GM18502 (cell line): ENCODE measurements at regions not wholly inside any gene's neighbourhood (a gene's known extent, or its start where the extent isn't known, plus 50 kb on each side); places are given as distances from the start of the nearest gene placed in this dataset.
A peak's percentile ranks its signal among the peaks of the same experiment; 100 is the strongest.

Experiments
- ATAC-seq: cut with Tn5 transposase; IDR thresholded peaks from one replicate; pipeline ENCODE4 v1.9.1; 2021; ENCODE audit warnings: mild to moderate bottlenecking; ENCODE audit not compliant: unreplicated experiment, poor library complexity

DNA sequence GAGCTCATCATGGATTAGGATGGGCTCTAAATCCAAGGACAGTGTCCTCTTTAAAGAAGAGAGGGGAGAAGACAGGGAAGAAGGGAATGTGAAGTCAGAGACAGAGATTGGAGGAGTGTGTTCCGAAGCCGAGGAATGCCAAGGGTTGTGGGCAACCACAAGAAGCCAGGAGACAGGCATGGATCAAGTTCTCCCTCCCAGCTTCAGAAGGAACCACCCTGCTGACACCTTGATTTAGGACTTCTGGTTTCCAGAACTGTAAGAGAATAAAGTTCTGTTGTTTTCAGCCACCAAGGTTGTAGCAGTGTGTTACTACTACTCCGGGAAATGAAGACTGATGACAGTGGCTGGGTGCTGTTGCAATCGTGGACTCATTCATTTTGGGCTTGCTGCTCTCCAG, 120.1 kb downstream of the RPS12 start:
- no peak for ATAC-seq

DNA sequence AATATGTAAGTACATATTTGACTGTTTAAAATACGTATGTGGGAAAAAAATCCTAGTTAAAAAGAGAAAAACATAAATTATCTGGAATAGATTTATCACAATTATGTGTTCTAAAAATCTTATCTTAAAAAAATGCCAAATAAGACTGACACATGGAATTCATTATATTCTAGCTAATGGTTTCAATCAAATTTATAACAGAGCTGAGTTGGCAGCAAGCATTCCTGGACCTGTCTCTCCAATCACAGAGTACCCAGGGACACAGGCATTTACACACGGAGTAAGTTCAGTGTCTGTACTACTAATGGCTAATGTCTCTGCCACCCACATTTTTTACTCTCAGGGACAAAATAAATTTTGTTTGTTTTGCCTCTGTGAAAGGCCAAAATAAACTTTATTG, 122.3 kb downstream of the RPS12 start:
- no peak for ATAC-seq

DNA sequence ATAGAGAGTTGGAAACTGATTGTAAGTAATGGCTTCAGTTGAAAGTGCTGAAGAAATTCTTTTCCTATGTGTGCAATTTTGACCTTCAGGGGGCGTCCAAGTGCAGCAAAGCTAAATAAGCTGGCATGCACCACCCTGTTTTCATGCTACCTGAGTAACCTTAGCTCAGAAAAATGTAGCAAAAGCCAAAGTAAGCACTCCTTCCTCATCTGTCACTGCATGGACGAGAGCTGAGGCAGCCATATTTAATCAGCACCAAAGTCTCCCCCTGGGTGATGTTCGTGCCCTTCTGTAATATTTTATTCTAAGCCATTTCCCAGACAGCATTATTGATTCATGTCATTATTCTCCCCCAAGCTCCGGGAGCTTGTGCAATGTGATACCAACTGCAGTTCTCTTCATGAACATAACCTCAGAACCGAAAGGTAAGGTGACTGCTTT, 123.1 kb downstream of the RPS12 start:
- ATAC-seq = no peak

DNA sequence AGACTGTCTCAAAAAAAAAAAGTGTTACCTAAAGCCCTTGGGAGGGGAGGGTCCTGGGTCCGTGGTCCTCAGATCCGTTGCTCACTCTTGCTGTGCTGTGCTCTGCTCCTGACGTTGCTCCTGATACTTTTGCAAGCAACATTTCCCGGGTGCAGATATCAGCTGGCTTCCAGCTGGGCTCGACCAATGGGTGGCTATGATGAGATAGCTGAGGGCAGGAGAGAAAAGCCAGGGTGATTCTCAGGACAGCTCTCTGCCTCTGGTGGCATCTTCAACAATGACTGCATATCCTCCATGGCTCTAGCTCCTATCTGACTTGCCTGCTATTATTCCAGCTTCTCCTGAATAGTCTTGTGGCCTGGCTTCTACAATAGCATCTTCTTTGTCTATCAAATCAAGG, 134.5 kb downstream of the RPS12 start:
- no peak for ATAC-seq

DNA sequence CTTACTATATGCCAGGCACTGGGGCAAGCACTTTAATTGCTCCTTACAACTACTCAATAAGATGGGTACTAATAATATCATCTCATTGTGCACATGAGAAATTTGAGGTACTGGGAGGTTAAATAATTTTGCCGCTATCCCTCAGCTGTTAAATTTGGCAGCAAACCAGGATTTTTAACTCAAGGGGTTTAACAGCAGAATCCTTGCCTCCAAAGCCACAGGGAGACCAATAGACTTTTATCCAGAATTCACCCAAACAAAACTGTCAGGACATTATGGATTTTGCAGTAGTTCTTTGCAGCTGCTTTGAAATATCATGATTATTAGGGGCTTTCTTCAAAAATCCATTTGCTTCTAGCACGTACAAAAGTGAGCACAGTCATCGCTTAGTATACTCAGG, 136.2 kb downstream of the RPS12 start:
- no peak for ATAC-seq

DNA sequence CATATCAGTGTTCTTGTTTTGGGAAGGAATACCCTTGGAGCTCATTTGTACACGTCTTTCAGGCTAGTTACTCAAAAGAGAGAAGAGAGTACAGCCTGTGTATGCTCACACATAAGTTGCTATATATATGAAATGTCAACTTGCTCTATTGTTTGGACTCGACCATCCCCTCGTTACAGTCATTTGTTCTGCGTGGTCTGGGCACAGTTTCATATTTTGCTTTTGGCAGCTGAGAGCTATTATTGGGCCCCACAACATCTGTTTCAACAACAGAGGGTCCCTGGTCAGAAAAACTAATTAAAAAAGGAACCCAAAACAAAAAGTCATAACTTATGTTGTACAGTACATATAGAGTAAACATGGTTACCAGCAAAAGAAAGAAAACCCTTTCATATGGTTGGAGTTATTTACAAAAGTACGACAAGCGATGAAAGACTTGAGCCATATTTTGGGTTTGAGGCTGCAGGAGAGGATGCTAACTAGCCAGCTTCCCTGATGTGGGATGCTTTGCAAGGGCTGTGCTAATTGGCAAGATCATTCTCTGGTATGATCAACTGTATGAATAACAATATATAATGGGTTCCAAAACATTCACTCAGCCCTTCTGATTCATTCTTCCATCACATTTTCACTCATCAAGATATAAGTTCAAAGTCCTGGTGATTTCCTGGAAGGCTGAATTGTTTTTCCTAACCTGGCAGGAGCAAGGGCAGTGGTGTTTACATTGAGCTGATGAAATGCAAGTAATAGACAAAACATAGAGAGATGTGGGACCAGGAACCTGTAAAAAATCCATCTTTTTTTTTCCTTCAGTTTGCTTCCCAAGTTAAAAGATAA, 137.9 kb downstream of the RPS12 start:
- no peak for ATAC-seq

DNA sequence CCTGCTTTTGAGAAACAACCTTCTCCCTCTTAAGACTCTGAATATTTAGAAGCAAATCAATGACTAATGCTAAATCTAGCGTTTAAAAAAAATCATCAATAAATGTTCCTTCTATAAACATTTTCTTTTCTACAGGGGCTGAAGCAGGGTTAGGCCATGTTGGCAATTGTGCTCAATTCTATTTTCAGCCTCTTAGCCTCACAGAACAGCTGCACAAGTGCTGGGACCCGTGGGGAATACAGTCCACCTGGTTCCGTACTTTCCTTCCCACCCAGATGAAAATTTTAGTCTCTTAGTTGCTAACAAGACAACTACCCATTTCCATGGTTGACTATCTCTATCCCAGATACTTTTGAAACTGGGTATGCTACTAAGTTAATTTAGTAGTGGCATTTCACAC, 138.6 kb downstream of the RPS12 start:
- no peak for ATAC-seq

DNA sequence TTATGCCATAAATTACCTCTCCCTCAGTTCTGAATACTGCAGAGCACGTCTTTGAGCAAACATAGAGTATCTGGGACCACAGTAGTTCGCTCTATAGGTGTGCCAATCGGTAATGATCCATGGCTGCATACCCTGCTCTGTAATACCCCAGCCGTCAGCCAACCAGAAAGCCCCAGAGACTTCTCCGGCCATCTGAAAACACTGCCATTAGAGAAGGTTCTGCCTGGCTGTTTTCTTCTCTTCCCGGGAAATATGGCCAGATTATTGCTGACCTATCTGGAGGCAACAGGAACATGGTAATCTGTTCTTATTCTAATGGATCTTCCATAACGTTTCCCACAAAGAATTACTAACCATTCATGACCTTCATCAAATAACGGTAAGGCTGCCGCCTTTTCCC, 139.9 kb downstream of the RPS12 start:
- no peak for ATAC-seq

DNA sequence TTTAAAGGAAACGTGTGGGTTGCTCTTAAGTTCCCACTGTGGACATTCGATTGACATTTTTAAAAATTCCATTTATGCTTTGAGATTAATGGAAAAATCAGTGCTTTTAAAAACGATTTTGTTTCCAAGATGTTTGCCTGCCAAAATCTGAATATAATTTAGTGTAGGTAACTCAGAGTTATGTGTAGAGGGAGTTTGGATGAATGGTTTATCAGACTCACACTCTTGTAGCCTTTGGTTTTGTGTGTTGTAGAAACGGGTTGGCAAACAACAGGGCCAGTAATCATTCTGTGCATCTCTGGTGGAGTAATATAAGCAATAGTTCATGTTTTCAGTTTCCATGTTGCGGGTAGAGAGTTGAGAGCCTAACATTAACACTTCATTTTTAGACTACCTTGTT, 140.6 kb downstream of the RPS12 start:
- ATAC-seq = no peak

DNA sequence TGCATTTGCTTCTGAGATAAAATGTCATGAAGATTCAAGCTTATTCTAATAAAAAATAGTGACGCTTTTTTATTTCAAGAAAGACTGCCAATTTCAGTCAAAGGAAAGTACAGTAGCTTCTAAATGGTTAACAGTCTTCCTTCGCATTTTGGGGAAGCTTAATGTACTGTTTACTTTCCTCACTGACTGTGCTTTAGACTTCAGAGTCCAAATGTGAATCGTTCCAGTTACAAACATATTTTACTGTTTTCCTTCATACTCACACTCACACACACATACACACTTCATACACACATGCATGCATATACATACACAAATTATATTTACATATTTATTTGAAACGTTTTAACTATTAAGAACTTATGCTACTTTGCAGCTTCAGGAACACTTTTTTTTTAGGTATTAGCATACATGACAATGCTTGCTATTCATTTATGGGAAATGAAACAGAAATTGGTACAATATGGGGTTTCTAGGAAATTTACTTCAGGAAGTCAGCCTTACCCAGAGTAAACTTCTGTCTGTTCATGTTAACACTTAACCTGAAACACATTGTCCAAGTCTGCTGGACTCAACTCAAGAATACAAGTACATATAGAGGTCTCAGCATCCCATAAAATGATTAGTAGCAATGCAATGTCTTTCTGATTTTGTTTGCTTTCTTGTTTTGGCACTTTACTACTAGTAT, 145.4 kb downstream of the RPS12 start:
- no peak for ATAC-seq

DNA sequence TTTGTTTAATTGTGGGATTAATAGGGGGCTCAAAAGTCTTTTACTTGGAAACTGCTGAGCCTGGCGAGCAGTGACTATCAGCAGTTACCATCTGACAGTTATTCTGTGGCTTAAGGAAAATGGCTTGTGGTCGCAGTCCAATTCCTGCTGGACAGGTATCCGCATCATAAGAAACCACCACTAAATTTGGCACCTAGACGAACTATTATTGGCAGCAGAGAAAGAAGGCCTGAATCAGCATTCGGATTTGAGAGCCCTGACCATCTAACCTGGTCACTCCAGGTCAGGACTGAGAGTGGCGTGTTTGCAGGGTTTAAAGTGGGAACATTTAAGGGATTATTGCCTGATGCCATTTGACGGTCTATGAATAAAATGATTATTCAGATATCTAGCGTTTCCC, 146.4 kb downstream of the RPS12 start:
- no peak for ATAC-seq

DNA sequence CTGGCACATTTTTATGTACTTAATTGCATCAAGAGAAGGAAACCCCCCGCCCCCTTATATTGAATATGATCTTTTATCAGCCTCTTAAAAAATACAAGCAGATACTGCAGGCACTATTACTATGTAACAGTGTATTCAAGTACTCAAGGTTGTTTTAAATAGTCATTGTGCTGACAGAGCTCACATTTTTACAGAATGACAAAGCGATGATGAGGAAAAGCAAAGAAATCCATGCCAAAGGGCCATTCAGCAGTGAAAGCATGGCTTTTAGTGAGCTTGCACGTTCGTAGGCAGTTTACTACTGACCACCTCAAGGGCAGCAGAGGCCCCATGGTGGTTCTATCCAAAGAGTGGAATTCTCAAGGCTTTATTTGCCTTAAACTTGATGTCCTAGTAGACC, 146.8 kb downstream of the RPS12 start:
- ATAC-seq = no peak

DNA sequence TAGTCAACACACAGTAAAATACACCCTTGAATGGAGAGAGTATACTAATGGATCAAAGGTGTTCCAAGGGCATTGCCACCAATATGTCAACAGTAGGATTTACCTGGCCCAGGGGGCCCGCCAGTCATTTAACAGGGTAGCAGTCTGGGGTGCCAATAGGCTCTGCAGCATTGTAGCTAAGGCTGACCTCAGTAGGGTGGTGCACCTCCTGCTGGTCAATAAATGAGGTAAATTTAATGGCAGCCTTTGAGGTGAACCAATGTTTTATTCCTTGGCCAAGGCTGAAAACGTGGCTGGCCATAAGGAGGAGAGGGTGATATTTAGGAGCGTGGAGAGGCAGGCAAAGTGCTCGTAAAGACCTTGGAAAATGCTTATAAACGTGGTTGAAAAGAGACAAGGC, 147.2 kb downstream of the RPS12 start:
- peak; percentile 31 for ATAC-seq

DNA sequence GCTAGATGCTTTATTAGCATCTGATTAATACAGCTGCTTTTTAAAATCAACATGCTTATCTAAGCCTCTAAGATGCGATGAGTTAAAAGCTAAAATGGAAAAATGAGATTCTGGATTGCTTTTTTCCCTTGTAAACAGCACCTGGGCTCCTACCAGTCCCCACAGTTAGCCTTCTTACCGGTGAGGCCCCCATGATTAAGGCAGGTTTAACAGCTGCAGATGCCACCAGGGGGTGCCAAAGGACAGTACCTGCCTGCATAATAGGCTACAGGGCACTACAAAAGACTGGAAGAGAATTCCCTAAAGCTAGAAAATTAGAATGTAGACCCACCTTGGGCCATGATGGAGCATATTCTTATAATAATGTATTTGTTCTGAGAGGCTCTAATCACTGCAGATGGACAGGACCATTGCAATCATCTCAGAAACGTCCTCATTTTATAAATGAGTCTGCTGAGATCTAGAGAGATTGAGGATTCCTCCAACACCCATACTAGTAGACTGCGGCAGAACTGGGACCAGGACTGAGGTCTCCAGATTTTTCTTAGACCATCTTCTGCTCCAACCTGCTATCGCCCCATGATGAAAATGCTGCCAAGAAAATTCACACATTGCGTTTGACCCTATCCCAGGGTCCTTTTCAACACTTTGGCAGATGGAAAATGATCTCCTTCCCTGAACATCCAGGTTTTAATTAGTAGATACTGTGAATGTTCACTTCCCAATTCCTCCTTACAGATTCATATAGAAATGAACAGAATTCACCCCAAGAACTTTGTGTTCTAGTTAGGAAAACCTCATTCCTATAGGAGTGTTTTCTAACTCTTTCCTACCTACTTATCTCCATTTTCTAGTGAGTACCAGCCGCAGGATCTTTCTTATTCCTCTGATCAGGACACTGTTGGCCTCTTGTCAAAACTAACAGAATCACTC, 148.8 kb downstream of the RPS12 start:
- peak; percentile 84 for ATAC-seq

DNA sequence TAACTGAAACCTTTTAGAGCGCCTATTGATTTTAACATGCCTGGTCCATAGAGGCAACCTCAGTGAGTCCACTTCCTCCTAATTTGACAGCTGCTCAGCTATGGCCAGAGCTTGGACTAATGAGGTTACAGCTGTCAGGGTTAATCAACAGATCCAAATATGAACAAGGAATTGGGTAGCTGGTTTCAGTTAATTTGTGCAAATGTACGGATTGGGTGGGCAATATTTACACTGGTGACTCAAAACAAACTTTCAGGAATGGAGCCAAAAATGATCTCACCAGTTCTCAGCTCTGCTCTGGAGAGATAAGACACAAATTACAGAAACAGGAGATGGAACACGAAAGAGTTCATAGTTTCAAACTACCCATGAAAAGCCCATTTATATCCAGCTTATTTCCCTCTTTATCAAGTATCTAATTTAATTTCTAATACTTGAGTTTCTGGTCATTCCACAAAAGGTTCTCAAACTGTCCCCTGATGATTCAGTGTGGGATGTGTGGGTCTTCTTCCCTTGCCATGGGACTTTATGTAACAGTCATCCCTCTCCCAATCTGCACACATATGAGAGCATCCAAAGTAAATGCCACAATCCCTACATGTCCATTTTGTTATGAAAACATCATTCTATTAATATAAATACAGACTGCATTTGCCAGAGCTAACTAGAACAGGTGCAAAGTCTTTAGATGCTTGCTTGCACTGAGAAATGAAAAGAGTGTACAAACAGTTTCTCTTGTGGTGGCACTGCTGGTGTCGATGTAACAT, 149.9 kb downstream of the RPS12 start:
- peak; percentile 42 for ATAC-seq

DNA sequence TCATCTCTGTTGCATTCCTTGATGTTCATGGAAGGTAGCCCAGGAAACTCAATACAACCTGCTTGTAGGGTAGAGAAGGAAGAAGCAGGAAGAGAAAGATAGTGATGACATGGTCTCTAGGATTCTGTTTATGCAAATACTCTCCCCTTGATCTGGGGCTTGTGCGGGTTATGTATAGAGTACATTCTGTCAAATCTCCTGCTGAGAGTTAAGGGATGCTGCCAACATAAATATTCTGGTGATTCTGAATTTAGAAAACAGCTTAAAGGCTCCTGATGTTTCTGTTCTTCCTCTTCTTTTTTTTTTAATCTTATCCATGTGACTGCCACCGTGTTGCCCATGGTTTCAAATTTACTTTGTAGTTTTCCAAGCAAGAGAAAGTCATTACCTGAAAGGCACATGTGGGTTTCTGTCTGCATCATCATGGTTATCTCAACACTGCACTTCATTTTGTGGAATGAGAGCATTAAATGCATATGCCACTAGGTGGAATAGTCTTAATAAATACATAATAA, 150.6 kb downstream of the RPS12 start:
- peak; percentile 31 for ATAC-seq

DNA sequence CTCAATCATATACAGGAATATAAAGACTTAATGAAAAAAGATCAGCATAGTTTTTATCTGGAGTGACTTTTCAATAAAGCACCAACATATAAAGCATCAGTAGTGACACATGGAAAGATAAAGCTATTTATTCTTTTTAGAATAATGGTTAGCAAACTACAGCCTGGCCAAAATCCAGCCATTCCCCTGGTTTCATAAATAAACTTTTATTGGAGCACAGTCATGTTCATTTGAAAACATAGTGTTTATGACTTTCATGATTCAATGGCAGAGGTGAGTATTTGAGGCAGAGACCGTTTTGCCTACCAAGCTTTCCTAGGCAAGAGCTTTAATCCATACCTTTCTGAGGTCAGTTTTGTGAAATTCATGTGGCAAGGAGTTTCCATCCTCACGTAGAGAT, 153.5 kb downstream of the RPS12 start:
- ATAC-seq = no peak

DNA sequence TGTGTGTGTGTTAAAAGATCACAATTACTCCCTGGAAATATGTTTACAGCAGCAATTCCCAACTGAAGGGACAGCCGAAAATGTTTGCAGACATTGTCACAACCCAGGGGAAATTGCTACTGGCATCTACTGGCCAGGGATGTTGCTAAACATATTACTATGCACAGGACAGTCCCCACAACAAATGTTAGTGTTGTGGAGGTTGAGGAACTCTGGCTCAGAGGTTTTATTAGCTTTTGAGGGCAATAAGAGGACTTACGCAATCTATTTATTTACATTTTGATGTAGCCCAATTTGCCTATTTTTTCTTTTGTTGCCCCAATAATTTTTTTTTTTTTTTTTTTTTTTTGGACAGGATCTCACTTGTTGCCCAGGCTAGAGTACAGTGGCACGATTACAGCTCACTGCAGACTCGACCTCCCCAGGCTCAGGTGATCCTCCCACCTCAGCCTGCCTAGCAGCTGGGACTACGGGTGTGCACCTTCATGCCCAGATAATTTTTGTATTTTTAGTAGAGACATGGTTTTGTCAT, 154.1 kb downstream of the RPS12 start:
- no peak for ATAC-seq

DNA sequence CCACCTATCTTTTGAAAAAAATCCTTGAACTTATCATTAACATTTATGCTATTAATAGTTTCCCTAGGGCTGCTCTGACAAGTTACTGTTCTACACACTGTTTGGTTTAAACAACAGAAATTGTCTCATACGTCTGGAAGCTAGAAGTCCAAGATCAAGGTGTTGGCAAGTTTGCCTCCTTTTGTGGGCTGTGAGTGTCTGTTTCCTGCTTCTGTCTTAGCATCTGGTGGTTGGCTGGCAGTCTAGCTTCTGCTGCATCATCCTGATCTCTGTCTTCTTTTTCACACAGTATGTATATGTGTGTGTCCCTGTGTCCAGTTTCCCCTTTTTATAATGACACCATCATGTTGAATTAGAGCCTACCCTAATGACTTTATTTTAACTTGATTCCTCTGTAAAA, 154.8 kb downstream of the RPS12 start:
- ATAC-seq = no peak

DNA sequence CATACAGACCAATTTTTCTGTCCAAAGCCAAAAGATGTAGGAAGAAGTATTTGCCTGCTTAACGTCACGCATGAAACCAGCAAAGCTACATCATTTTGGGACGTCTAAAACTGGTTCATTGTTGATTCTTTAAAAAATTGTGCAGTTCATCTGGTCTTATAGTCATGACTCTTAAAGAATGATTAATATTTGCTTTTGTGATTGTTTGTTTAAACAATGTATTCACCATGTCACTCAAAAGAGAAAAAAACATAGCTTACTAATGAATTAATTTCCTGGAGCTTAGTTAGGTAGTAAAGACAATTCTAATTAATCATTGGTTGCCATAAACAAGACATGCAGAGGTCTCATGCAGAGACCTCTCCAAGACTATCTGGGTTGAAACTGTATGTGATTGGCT, 157.3 kb downstream of the RPS12 start:
- no peak for ATAC-seq
